Activated naive CD8-positive, alpha-beta T cell treated with anti-CD3 and anti-CD28 coated beads, Interleukin-2, amount 50 U/mL, for 24 hours (primary cell): ENCODE measurements at regions not wholly inside any gene's neighbourhood (a gene's known extent, or its start where the extent isn't known, plus 50 kb on each side); places are given as distances from the start of the nearest gene placed in this dataset.

ENCODE experiments used
- ATAC-seq: fragments of 150-1000 bp; cut with Tn5 transposase; one replicate; pipeline ENCODE4 v1.10.0; 2021
- DNase-seq: peaks from one replicate; pipeline ENCODE4 v3.0.0; 2021
- H3K27ac Mint-ChIP-seq: one replicate; pipeline ENCODE4 v1.8.0; 2021; ENCODE audit warnings: mild to moderate bottlenecking, mixed read lengths
- H3K27me3 Mint-ChIP-seq: one replicate; pipeline ENCODE4 v1.8.0; 2021; ENCODE audit warnings: mixed read lengths
- H3K36me3 Mint-ChIP-seq: one replicate; pipeline ENCODE4 v1.8.0; 2021; ENCODE audit warnings: low read depth, mixed read lengths
- H3K4me1 Mint-ChIP-seq: one replicate; pipeline ENCODE4 v1.8.0; 2021; ENCODE audit warnings: mixed read lengths
- H3K4me3 Mint-ChIP-seq: one replicate; pipeline ENCODE4 v1.8.0; 2021; ENCODE audit warnings: mild to moderate bottlenecking, moderate library complexity, mixed read lengths
- H3K9me3 Mint-ChIP-seq: one replicate; pipeline ENCODE4 v1.8.0; 2021; ENCODE audit warnings: mixed read lengths

GRCh38 chr6:170099387-170099786 is 191.5 kb downstream of the DLL1 start:
- Mint-ChIP-seq H3K9me3 (no peaks in the 10 kb centered on the region), H3K27ac (no peak overlapping the region), H3K27me3 (peaks cover 2% of the 10 kb centered on the region), H3K4me1 (peaks cover 6% of the 10 kb centered on the region), H3K36me3 (no peaks in the 10 kb centered on the region), H3K4me3 (no peak overlapping the region)
- DNase-seq (no peak), ATAC-seq (no peak)

- ATAC-seq (no peak), DNase-seq (no peak)
- Mint-ChIP-seq H3K27ac (no peak overlapping the region), H3K9me3 (no peaks in the 10 kb centered on the region), H3K36me3 (no peaks in the 10 kb centered on the region), H3K4me3 (no peak overlapping the region), H3K4me1 (peaks cover 6% of the 10 kb centered on the region), H3K27me3 (peaks cover 2% of the 10 kb centered on the region)
Measured at GRCh38 chr6:170098428-170099170, 192.3 kb downstream of the DLL1 start.

- H3K27ac Mint-ChIP-seq = no peak overlapping the region
- ATAC-seq = no peak
Measured at GRCh38 chr6:170097505-170098427, 193.1 kb downstream of the DLL1 start.

GRCh38 chr6:170096803-170097504 is 193.9 kb downstream of the DLL1 start:
- Mint-ChIP-seq H3K4me3 (no peak overlapping the region), H3K4me1 (peaks cover 4% of the 10 kb centered on the region), H3K36me3 (no peaks in the 10 kb centered on the region), H3K27ac (no peak overlapping the region), H3K9me3 (no peaks in the 10 kb centered on the region), H3K27me3 (peaks cover 2% of the 10 kb centered on the region)
- ATAC-seq (no peak), DNase-seq (no peak)

More at GRCh38 chr6:170097505-170098427, 193.1 kb downstream of the DLL1 start:
- H3K4me1 Mint-ChIP-seq = peaks cover 4% of the 10 kb centered on the region
- H3K9me3 Mint-ChIP-seq = no peaks in the 10 kb centered on the region
- DNase-seq = no peak
- H3K27me3 Mint-ChIP-seq = peaks cover 2% of the 10 kb centered on the region
- H3K4me3 Mint-ChIP-seq = no peak overlapping the region
- H3K36me3 Mint-ChIP-seq = no peaks in the 10 kb centered on the region

- peaks cover 2% of the 10 kb centered on the region for H3K27me3 Mint-ChIP-seq
- no peaks in the 10 kb centered on the region for H3K36me3 Mint-ChIP-seq
- H3K4me3 Mint-ChIP-seq = no peak overlapping the region
- peaks cover 4% of the 10 kb centered on the region for H3K4me1 Mint-ChIP-seq
- H3K9me3 Mint-ChIP-seq = no peaks in the 10 kb centered on the region
- ATAC-seq (no peak), DNase-seq (no peak)
- no peak overlapping the region for H3K27ac Mint-ChIP-seq
Measured at GRCh38 chr6:170096191-170096802, 194.6 kb downstream of the DLL1 start.

- H3K4me3 Mint-ChIP-seq = no peak overlapping the region
- no peak overlapping the region for H3K27ac Mint-ChIP-seq
- DNase-seq = no peak
- H3K36me3 Mint-ChIP-seq = no peaks in the 10 kb centered on the region
- ATAC-seq = no peak
- no peaks in the 10 kb centered on the region for H3K9me3 Mint-ChIP-seq
- peaks cover 2% of the 10 kb centered on the region for H3K27me3 Mint-ChIP-seq
- peaks cover 8% of the 10 kb centered on the region for H3K4me1 Mint-ChIP-seq
Measured at GRCh38 chr6:170095273-170095981, 195.5 kb downstream of the DLL1 start.

GRCh38 chr6:170094686-170095272 is 196.1 kb downstream of the DLL1 start:
- H3K4me3 Mint-ChIP-seq = no peak overlapping the region
- H3K9me3 Mint-ChIP-seq = no peaks in the 10 kb centered on the region
- H3K4me1 Mint-ChIP-seq = peaks cover 14% of the 10 kb centered on the region
- H3K36me3 Mint-ChIP-seq = no peaks in the 10 kb centered on the region
- DNase-seq (no peak), ATAC-seq (no peak)
- no peak overlapping the region for H3K27ac Mint-ChIP-seq
- peaks cover 2% of the 10 kb centered on the region for H3K27me3 Mint-ChIP-seq

GRCh38 chr6:170093658-170094596 is 197.0 kb downstream of the DLL1 start:
- DNase-seq (no peak), ATAC-seq (no peak)
- H3K27ac Mint-ChIP-seq = no peak overlapping the region
- H3K36me3 Mint-ChIP-seq = no peaks in the 10 kb centered on the region
- H3K4me1 Mint-ChIP-seq = peaks cover 23% of the 10 kb centered on the region
- H3K27me3 Mint-ChIP-seq = peaks cover 2% of the 10 kb centered on the region
- no peak overlapping the region for H3K4me3 Mint-ChIP-seq
- no peaks in the 10 kb centered on the region for H3K9me3 Mint-ChIP-seq

- Mint-ChIP-seq H3K4me3 (no peak overlapping the region), H3K27ac (no peak overlapping the region), H3K4me1 (peaks cover 29% of the 10 kb centered on the region), H3K27me3 (peaks cover 2% of the 10 kb centered on the region), H3K36me3 (no peaks in the 10 kb centered on the region), H3K9me3 (no peaks in the 10 kb centered on the region)
- ATAC-seq (no peak), DNase-seq (no peak)
Measured at GRCh38 chr6:170093276-170093657, 197.6 kb downstream of the DLL1 start.

GRCh38 chr6:170092826-170093225 is 198.1 kb downstream of the DLL1 start:
- Mint-ChIP-seq H3K4me1 (peaks cover 34% of the 10 kb centered on the region), H3K4me3 (no peak overlapping the region), H3K27me3 (no peaks in the 10 kb centered on the region), H3K9me3 (no peaks in the 10 kb centered on the region), H3K27ac (no peak overlapping the region), H3K36me3 (no peaks in the 10 kb centered on the region)
- DNase-seq = no peak
- no peak for ATAC-seq

GRCh38 chr6:170091639-170092579 is 199.0 kb downstream of the DLL1 start:
- Mint-ChIP-seq H3K27ac (no peak overlapping the region), H3K4me1 (peaks cover 37% of the 10 kb centered on the region)
- no peak for DNase-seq

More at GRCh38 chr6:170091639-170092579, 199.0 kb downstream of the DLL1 start:
- ATAC-seq = no peak
- H3K9me3 Mint-ChIP-seq = no peaks in the 10 kb centered on the region
- H3K27me3 Mint-ChIP-seq = no peaks in the 10 kb centered on the region
- H3K4me3 Mint-ChIP-seq = no peak overlapping the region
- H3K36me3 Mint-ChIP-seq = no peaks in the 10 kb centered on the region
